ENCODE measurements at regions not wholly inside any gene's neighbourhood (a gene's known extent, or its start where the extent isn't known, plus 50 kb on each side); places are given as distances from the start of the nearest gene placed in this dataset.

DNA sequence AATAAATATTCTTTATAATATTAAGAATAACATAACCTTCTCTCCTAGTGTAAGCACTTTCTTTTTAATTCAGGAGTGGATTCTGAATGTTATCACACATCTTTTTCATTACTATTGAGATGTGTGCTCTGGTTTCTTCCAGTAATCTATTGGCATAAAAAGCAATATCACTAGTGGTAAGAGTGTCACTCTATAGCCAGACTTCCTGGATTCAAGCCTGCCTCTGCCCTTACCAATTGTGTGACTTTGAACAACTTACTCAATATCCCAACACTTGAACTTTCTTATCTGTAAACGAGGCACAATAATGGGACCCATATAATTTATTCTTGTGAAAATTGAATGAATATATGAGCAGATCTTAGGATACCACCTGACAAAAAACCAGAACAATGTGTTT lies 71.0 kb downstream of the SEM1 start:
- Histone ChIP-seq H3K4me1 (ENCODE audit: insufficient read depth, low read length) (no peaks in the 10 kb centered on the region), H3K4me3 (ENCODE audit: low read length) (no peak overlapping the region), H3K9me3 (ENCODE audit: insufficient read depth, low read depth, low read length) (no peaks in the 10 kb centered on the region), H3K27ac (ENCODE audit: low read depth, low read length) (no peak overlapping the region), H3K9ac (ENCODE audit: low read depth, low read length) (no peak overlapping the region), H3K36me3 (ENCODE audit: insufficient read depth, low read length) (no peaks in the 10 kb centered on the region), H3K27me3 (ENCODE audit: insufficient read depth, low read length) (no peaks in the 10 kb centered on the region)
- WGBS: 100% methylated on average over 1 of the region's 1 CpG

GRCh38 chr7:96637522-96637921 lies 72.1 kb downstream of the SEM1 start:
- Histone ChIP-seq H3K27me3 (ENCODE audit: insufficient read depth, low read length) (no peaks in the 10 kb centered on the region), H3K4me1 (ENCODE audit: insufficient read depth, low read length) (no peaks in the 10 kb centered on the region), H3K27ac (ENCODE audit: low read depth, low read length) (no peak overlapping the region), H3K36me3 (ENCODE audit: insufficient read depth, low read length) (no peaks in the 10 kb centered on the region), H3K9ac (ENCODE audit: low read depth, low read length) (no peak overlapping the region), H3K9me3 (ENCODE audit: insufficient read depth, low read depth, low read length) (no peaks in the 10 kb centered on the region), H3K4me3 (ENCODE audit: low read length) (no peak overlapping the region)

GRCh38 chr7:96636979-96637378 lies 72.7 kb downstream of the SEM1 start:
- H3K9ac ChIP-seq (ENCODE audit: low read depth, low read length): no peak overlapping the region
- H3K9me3 ChIP-seq (ENCODE audit: insufficient read depth, low read depth, low read length): no peaks in the 10 kb centered on the region
- H3K36me3 ChIP-seq (ENCODE audit: insufficient read depth, low read length): no peaks in the 10 kb centered on the region
- 88% methylated on average over 3 of the region's 3 CpGs for WGBS
- H3K27me3 ChIP-seq (ENCODE audit: insufficient read depth, low read length): no peaks in the 10 kb centered on the region
- no peak overlapping the region for H3K4me3 ChIP-seq (ENCODE audit: low read length)
- H3K4me1 ChIP-seq (ENCODE audit: insufficient read depth, low read length): no peaks in the 10 kb centered on the region
- H3K27ac ChIP-seq (ENCODE audit: low read depth, low read length): no peak overlapping the region

GRCh38 chr7:96636342-96636860 lies 73.2 kb downstream of the SEM1 start:
- Histone ChIP-seq H3K9ac (ENCODE audit: low read depth, low read length) (no peak overlapping the region), H3K9me3 (ENCODE audit: insufficient read depth, low read depth, low read length) (no peaks in the 10 kb centered on the region), H3K4me3 (ENCODE audit: low read length) (no peak overlapping the region), H3K27me3 (ENCODE audit: insufficient read depth, low read length) (no peaks in the 10 kb centered on the region), H3K4me1 (ENCODE audit: insufficient read depth, low read length) (no peaks in the 10 kb centered on the region), H3K27ac (ENCODE audit: low read depth, low read length) (no peak overlapping the region), H3K36me3 (ENCODE audit: insufficient read depth, low read length) (no peaks in the 10 kb centered on the region)
- 83% methylated on average over 1 of the region's 1 CpG for WGBS

- H3K9ac ChIP-seq (ENCODE audit: low read depth, low read length): no peak overlapping the region
- no peaks in the 10 kb centered on the region for H3K9me3 ChIP-seq (ENCODE audit: insufficient read depth, low read depth, low read length)
- H3K27me3 ChIP-seq (ENCODE audit: insufficient read depth, low read length): no peaks in the 10 kb centered on the region
- no peaks in the 10 kb centered on the region for H3K36me3 ChIP-seq (ENCODE audit: insufficient read depth, low read length)
- peaks cover under 1% of the 10 kb centered on the region; the same call in 1 of the 2 replicates for H3K4me1 ChIP-seq (ENCODE audit: insufficient read depth, low read length)
- whole genome bisulfite sequencing: 71% methylated on average over 2 of the region's 2 CpGs
- no peak overlapping the region for H3K4me3 ChIP-seq (ENCODE audit: low read length)
- no peak overlapping the region for H3K27ac ChIP-seq (ENCODE audit: low read depth, low read length)
Measured at GRCh38 chr7:96629884-96630283, 79.8 kb downstream of the SEM1 start.

DNA sequence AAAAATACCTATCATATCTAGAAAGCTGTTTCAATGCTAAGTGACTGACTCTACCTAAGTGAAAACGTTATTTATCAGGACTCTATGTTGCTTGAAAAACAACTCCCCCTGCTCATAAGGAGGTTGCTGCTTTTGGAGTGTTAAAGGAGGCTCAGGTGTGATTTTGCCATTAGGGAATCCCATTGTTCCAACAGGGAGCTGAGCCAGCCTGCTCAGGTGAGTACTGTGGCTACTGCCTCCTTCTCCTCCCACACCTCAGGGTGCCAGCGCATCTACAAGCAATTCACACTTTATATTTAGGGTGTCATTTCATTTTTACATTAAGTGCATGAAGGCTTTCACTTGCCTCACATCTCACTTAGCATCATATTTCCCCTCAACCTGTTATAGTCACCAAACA lies 84.7 kb downstream of the SEM1 start:
- Histone ChIP-seq H3K36me3 (ENCODE audit: insufficient read depth, low read length) (no peaks in the 10 kb centered on the region), H3K4me3 (ENCODE audit: low read length) (no peak overlapping the region), H3K9ac (ENCODE audit: low read depth, low read length) (no peak overlapping the region), H3K27ac (ENCODE audit: low read depth, low read length) (no peak overlapping the region), H3K27me3 (ENCODE audit: insufficient read depth, low read length) (no peaks in the 10 kb centered on the region), H3K4me1 (ENCODE audit: insufficient read depth, low read length) (peaks cover 4% of the 10 kb centered on the region; the same call in 1 of the 2 replicates), H3K9me3 (ENCODE audit: insufficient read depth, low read depth, low read length) (no peaks in the 10 kb centered on the region)
- WGBS: 68% methylated on average over 2 of the region's 2 CpGs

- Histone ChIP-seq H3K9me3 (ENCODE audit: insufficient read depth, low read depth, low read length) (no peaks in the 10 kb centered on the region), H3K9ac (ENCODE audit: low read depth, low read length) (no peak overlapping the region), H3K27me3 (ENCODE audit: insufficient read depth, low read length) (no peaks in the 10 kb centered on the region), H3K27ac (ENCODE audit: low read depth, low read length) (no peak overlapping the region), H3K36me3 (ENCODE audit: insufficient read depth, low read length) (no peaks in the 10 kb centered on the region), H3K4me3 (ENCODE audit: low read length) (no peak overlapping the region), H3K4me1 (ENCODE audit: insufficient read depth, low read length) (peaks cover 4% of the 10 kb centered on the region; the same call in 1 of the 2 replicates)
Measured at GRCh38 chr7:96621932-96622331, 87.7 kb downstream of the SEM1 start.

GRCh38 chr7:96614154-96614867 lies 95.3 kb downstream of the SEM1 start:
- H3K9ac ChIP-seq (ENCODE audit: low read depth, low read length): no peak overlapping the region
- no peak overlapping the region for H3K27ac ChIP-seq (ENCODE audit: low read depth, low read length)
- 97% methylated on average over 4 of the region's 5 CpGs for WGBS
- no peaks in the 10 kb centered on the region for H3K9me3 ChIP-seq (ENCODE audit: insufficient read depth, low read depth, low read length)
- H3K4me1 ChIP-seq (ENCODE audit: insufficient read depth, low read length): no peaks in the 10 kb centered on the region
- no peak overlapping the region for H3K4me3 ChIP-seq (ENCODE audit: low read length)
- H3K27me3 ChIP-seq (ENCODE audit: insufficient read depth, low read length): no peaks in the 10 kb centered on the region
- no peaks in the 10 kb centered on the region for H3K36me3 ChIP-seq (ENCODE audit: insufficient read depth, low read length)

- Histone ChIP-seq H3K27me3 (ENCODE audit: insufficient read depth, low read length) (no peaks in the 10 kb centered on the region), H3K4me1 (ENCODE audit: insufficient read depth, low read length) (no peaks in the 10 kb centered on the region), H3K27ac (ENCODE audit: low read depth, low read length) (no peak overlapping the region), H3K4me3 (ENCODE audit: low read length) (no peak overlapping the region), H3K9me3 (ENCODE audit: insufficient read depth, low read depth, low read length) (no peaks in the 10 kb centered on the region), H3K9ac (ENCODE audit: low read depth, low read length) (no peak overlapping the region), H3K36me3 (ENCODE audit: insufficient read depth, low read length) (no peaks in the 10 kb centered on the region)
- WGBS: 83% methylated on average over 1 of the region's 1 CpG
Measured at GRCh38 chr7:96612034-96612433, 97.6 kb downstream of the SEM1 start.

DNA sequence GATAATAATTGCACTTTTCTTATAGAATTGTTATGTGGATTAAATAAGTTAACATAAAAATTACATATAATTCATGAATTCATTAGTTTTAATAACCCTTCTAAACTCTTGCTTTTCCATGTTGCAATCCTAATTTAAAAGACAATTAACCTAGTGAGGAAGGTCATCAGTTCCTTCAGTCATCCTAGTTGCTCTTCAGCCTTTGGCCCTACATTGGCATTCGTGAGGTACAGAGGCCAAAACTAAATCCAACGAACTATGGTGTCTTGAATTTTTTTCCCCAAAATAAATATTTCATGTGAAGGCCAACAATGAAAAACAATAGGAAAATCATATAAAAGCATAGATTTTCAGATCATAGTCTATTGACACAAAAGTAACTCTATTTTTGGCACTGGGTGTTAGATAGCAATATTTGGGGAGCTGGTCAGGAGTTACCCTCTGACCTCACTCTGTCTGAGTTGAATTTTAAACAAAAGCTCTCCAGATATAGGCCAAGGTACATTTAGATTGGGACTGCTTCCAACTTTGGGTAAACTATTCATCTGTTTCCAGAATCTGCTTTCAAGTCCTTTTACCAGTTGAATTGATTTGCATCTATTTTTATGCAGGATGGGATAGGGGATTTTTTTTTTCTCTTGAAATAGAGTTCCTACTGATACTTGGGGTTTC lies 104.5 kb downstream of the SEM1 start:
- Histone ChIP-seq H3K27ac (ENCODE audit: low read depth, low read length) (no peak overlapping the region), H3K27me3 (ENCODE audit: insufficient read depth, low read length) (no peaks in the 10 kb centered on the region), H3K4me1 (ENCODE audit: insufficient read depth, low read length) (no peaks in the 10 kb centered on the region), H3K36me3 (ENCODE audit: insufficient read depth, low read length) (no peaks in the 10 kb centered on the region), H3K9ac (ENCODE audit: low read depth, low read length) (no peak overlapping the region), H3K4me3 (ENCODE audit: low read length) (no peak overlapping the region), H3K9me3 (ENCODE audit: insufficient read depth, low read depth, low read length) (no peaks in the 10 kb centered on the region)
- 92% methylated on average over 2 of the region's 2 CpGs for WGBS

DNA sequence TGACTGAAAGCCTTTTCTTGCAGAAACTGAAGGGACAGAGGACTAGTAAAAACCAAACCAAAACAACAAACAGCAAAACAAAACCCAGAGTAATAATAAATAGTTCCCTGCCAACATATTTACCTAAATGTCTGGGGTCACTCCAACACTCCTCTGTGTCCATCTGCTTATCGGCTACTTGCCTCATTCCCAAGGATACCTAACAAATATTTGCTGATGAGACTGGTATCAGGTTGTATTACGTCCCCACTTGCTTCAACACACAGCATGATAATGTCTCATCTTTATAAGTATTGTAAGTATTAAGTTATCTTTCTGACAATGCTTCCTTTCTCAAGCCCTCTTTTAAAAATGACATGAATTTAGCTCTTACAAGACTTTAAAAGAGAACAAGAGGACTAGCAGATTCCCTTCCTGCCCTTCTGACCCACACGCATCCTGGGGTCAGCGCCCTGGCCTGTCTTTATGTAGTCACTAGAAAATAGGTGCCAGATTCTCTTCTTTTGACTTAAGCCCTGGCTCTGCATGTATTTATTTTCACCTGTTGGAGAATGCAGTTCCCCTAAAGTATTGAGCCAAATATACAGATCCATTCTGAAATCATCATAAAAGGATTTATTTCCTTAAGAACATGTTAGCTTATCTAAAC lies 110.2 kb downstream of the SEM1 start:
- Histone ChIP-seq H3K27me3 (ENCODE audit: insufficient read depth, low read length) (no peaks in the 10 kb centered on the region), H3K27ac (ENCODE audit: low read depth, low read length) (no peak overlapping the region), H3K9me3 (ENCODE audit: insufficient read depth, low read depth, low read length) (no peaks in the 10 kb centered on the region), H3K4me3 (ENCODE audit: low read length) (no peak overlapping the region), H3K4me1 (ENCODE audit: insufficient read depth, low read length) (peaks cover 33% of the 10 kb centered on the region), H3K9ac (ENCODE audit: low read depth, low read length) (no peak overlapping the region), H3K36me3 (ENCODE audit: insufficient read depth, low read length) (no peaks in the 10 kb centered on the region)
- WGBS: 83% methylated on average over 3 of the region's 4 CpGs
